ENCODE measurements at regions not wholly inside any gene's neighbourhood (a gene's known extent, or its start where the extent isn't known, plus 50 kb on each side); places are given as distances from the start of the nearest gene placed in this dataset.

DNA sequence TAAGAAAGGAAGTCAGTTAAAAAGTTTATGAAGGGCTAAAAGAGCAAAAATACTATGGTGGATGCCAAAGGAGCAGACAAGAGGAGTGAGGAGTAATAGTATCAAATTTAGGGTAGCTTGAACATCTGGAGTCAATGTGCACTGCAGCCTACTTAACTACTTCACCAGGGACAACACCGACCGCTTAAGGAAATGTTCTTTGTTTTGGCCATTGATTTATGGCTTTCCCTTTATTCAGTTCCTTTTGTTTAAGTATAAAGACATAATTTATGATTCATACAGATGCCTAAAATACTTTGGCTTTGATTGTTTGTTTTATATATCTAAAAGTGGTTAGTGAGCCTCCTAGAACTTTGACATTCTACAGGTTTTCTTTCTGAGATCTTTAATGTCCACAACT is 276.3 kb upstream of the PRR20A start:
- TF ChIP-seq, protein P1, sequence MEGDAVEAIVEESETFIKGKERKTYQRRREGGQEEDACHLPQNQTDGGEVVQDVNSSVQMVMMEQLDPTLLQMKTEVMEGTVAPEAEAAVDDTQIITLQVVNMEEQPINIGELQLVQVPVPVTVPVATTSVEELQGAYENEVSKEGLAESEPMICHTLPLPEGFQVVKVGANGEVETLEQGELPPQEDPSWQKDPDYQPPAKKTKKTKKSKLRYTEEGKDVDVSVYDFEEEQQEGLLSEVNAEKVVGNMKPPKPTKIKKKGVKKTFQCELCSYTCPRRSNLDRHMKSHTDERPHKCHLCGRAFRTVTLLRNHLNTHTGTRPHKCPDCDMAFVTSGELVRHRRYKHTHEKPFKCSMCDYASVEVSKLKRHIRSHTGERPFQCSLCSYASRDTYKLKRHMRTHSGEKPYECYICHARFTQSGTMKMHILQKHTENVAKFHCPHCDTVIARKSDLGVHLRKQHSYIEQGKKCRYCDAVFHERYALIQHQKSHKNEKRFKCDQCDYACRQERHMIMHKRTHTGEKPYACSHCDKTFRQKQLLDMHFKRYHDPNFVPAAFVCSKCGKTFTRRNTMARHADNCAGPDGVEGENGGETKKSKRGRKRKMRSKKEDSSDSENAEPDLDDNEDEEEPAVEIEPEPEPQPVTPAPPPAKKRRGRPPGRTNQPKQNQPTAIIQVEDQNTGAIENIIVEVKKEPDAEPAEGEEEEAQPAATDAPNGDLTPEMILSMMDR (IDR thresholded peaks at IDR 0.05): no peak
- no peak for TF ChIP-seq POLR2A (IDR thresholded peaks at IDR 0.05)

Measured in suprapubic skin (tissue), 3 donors.